ENCODE measurements at regions not wholly inside any gene's neighbourhood (a gene's known extent, or its start where the extent isn't known, plus 50 kb on each side); places are given as distances from the start of the nearest gene placed in this dataset.

GRCh38 chr13:106275446-106276032 is 259.9 kb downstream of the EFNB2 start:
- TF ChIP-seq MAX (IDR thresholded peaks at IDR 0.05; ENCODE audit: low read depth, low read length) (no peak), MYC (IDR thresholded peaks at IDR 0.05; ENCODE audit: low read depth, low read length) (no peak), POLR2A (IDR thresholded peaks at IDR 0.05; ENCODE audit: extremely low read depth, insufficient read length) (no peak), CTCF (IDR thresholded peaks at IDR 0.05; ENCODE audit: low read depth, low read length) (no peak)
- no peak for DNase-seq (ENCODE audit: low read depth)
- H3K4me3 ChIP-seq (ENCODE audit: low read depth, low read length): no peak overlapping the region

GRCh38 chr13:106274551-106275203 is 260.8 kb downstream of the EFNB2 start:
- H3K4me3 ChIP-seq (ENCODE audit: low read depth, low read length): no peak overlapping the region
- TF ChIP-seq CTCF (IDR thresholded peaks at IDR 0.05; ENCODE audit: low read depth, low read length) (no peak), POLR2A (IDR thresholded peaks at IDR 0.05; ENCODE audit: extremely low read depth, insufficient read length) (no peak), MYC (IDR thresholded peaks at IDR 0.05; ENCODE audit: low read depth, low read length) (no peak), MAX (IDR thresholded peaks at IDR 0.05; ENCODE audit: low read depth, low read length) (no peak)
- no peak for DNase-seq (ENCODE audit: low read depth)

GRCh38 chr13:106263801-106264200 is 271.7 kb downstream of the EFNB2 start:
- H3K4me3 ChIP-seq (ENCODE audit: low read depth, low read length): no peak overlapping the region
- TF ChIP-seq MYC (IDR thresholded peaks at IDR 0.05; ENCODE audit: low read depth, low read length) (no peak), MAX (IDR thresholded peaks at IDR 0.05; ENCODE audit: low read depth, low read length) (no peak), CTCF (IDR thresholded peaks at IDR 0.05; ENCODE audit: low read depth, low read length) (no peak), POLR2A (IDR thresholded peaks at IDR 0.05; ENCODE audit: extremely low read depth, insufficient read length) (no peak)
- DNase-seq (ENCODE audit: low read depth): no peak

- TF ChIP-seq CTCF (IDR thresholded peaks at IDR 0.05; ENCODE audit: low read depth, low read length): no peak
- no peak for TF ChIP-seq POLR2A (IDR thresholded peaks at IDR 0.05; ENCODE audit: extremely low read depth, insufficient read length)
- no peak for TF ChIP-seq MYC (IDR thresholded peaks at IDR 0.05; ENCODE audit: low read depth, low read length)
- TF ChIP-seq MAX (IDR thresholded peaks at IDR 0.05; ENCODE audit: low read depth, low read length): no peak
- DNase-seq (ENCODE audit: low read depth): no peak
Observed at GRCh38 chr13:106262886-106263285, 272.6 kb downstream of the EFNB2 start.

GRCh38 chr13:106261450-106261849 is 274.0 kb downstream of the EFNB2 start:
- no peak for DNase-seq (ENCODE audit: low read depth)
- no peak overlapping the region for H3K4me3 ChIP-seq (ENCODE audit: low read depth, low read length)
- TF ChIP-seq MAX (IDR thresholded peaks at IDR 0.05; ENCODE audit: low read depth, low read length) (no peak), CTCF (IDR thresholded peaks at IDR 0.05; ENCODE audit: low read depth, low read length) (no peak), POLR2A (IDR thresholded peaks at IDR 0.05; ENCODE audit: extremely low read depth, insufficient read length) (no peak), MYC (IDR thresholded peaks at IDR 0.05; ENCODE audit: low read depth, low read length) (no peak)

More at GRCh38 chr13:106262886-106263285, 272.6 kb downstream of the EFNB2 start:
- no peak overlapping the region for H3K4me3 ChIP-seq (ENCODE audit: low read depth, low read length)

All from NB4 (cell line).